Astrocyte (in vitro differentiated cells and primary cell): ENCODE measurements at regions not wholly inside any gene's neighbourhood (a gene's known extent, or its start where the extent isn't known, plus 50 kb on each side); places are given as distances from the start of the nearest gene placed in this dataset.

Experiments
- CTCF ChIP-seq: IDR thresholded peaks from 2 replicates; pipeline ENCODE4 v1.5.1; 2011; ENCODE audit warnings: low read depth, mild to moderate bottlenecking, inconsistent platforms, low read length, moderate library complexity; ENCODE audit not compliant: insufficient read depth
- EZH2 ChIP-seq: IDR thresholded peaks from 2 replicates; pipeline ENCODE4 v1.6.1; 2012; ENCODE audit warnings: mild to moderate bottlenecking, low read length, inconsistent platforms; ENCODE audit not compliant: insufficient read depth

GRCh38 chr2:52465287-52465686, 1302.3 kb upstream of the CHAC2 start:
- TF ChIP-seq CTCF: no peak
- TF ChIP-seq EZH2: no peak
